ENCODE measurements at regions not wholly inside any gene's neighbourhood (a gene's known extent, or its start where the extent isn't known, plus 50 kb on each side); places are given as distances from the start of the nearest gene placed in this dataset.
"Not testable (repeated sequence)": the region's sequence is repeated elsewhere in the genome, so short reads cannot be mapped to it uniquely, and the experiment has no call there.

GRCh38 chr5:163889369-163889768 lies 383.9 kb downstream of the MAT2B start:
- DNase-seq: no peak

DNA sequence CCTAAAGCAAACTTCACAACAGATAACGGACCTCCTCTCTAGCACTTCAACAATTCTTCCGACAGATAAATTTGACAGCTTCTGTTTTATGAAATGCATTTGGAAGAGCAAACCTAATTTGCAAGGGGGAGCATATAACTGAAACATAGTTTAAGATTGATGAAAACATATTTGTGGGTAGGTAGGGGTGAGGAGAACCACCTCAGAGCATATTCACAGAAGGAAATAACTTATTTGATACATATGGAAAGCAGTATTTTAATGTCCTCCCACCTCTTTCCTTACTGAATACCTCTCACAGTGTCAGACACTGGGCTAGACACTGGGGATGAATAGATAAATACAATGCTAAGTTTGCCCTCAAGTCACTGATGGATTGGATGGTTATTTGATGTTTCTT lies 384.8 kb downstream of the MAT2B start:
- no peak for DNase-seq

GRCh38 chr5:163893281-163893680 lies 387.9 kb downstream of the MAT2B start:
- DNase-seq: no peak

- no peak for DNase-seq
These were observed 389.2 kb downstream of the MAT2B start for GRCh38 chr5:163894645-163895044.

GRCh38 chr5:163898873-163899272 lies 393.5 kb downstream of the MAT2B start:
- DNase-seq: no peak

- DNase-seq: not testable (repeated sequence)
These were observed 402.4 kb downstream of the MAT2B start for GRCh38 chr5:163907783-163908182.

GRCh38 chr5:163908253-163908652 lies 402.8 kb downstream of the MAT2B start:
- no peak for DNase-seq

- no peak for DNase-seq
These were observed 404.8 kb downstream of the MAT2B start for GRCh38 chr5:163910226-163910625.

DNA sequence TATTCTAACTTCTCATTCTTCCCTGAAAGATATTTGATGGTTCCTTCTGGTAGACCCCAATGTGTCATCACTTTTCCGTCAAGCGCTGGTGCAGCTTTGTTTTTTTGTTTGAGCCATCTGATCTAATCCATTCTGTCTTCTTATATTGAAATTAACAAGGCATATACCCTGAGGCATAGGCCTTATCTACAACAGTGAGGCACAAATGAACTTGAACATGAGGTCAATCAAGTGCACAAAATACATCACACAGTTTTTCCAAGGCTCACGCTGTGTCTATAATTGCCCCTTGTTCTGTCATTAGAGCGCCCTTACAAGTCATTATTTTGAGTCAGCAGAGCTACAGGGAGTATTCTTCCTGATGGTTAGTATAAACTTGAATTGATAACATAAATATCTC lies 406.6 kb downstream of the MAT2B start:
- no peak for DNase-seq

- no peak for DNase-seq
These were observed 408.1 kb downstream of the MAT2B start for GRCh38 chr5:163913548-163913947.

DNA sequence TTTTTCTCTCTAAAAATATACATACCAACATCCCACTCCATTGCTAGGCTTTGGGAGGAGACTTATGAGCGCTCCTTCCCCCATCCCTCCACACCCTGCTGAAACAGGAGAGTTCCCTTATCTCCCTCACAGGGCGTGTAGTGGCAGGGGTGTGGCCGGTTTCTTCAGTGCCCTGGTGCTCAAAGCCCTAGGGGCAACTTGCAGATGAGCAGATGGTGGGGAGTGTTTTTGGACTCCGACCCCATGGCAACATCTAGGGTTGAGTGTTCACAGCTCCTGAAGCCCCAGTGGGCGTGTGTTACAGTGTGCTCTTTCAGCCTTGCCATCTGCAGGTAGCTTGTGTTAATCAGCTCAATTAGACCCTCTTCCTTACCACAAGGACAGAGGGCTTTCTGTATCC lies 409.5 kb downstream of the MAT2B start:
- no peak for DNase-seq

- no peak for DNase-seq
These were observed 410.1 kb downstream of the MAT2B start for GRCh38 chr5:163915481-163915961.

DNA sequence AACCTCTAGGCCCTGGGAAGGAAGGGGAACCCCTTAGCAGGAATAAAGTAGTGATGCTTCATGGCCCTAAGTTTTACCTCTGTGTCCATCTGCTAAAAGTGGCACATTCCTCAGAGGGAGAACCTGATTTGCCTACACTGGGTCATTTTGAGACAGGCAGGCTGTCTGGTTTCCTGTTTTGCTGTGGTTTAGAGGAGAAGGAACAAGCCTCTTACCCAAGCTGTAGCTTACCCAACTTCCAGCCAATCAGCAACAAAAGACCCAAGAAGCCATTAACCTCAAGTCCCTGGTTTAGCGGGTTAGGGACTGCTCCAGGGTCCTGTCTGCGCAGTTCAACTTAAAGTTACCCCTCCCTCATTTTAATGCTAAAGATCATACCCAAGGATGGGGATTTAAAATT lies 411.0 kb downstream of the MAT2B start:
- DNase-seq: peak; percentile 39

- DNase-seq: no peak
These were observed 411.4 kb downstream of the MAT2B start for GRCh38 chr5:163916861-163917260.

GRCh38 chr5:163917747-163918146 lies 412.3 kb downstream of the MAT2B start:
- no peak for DNase-seq

DNA sequence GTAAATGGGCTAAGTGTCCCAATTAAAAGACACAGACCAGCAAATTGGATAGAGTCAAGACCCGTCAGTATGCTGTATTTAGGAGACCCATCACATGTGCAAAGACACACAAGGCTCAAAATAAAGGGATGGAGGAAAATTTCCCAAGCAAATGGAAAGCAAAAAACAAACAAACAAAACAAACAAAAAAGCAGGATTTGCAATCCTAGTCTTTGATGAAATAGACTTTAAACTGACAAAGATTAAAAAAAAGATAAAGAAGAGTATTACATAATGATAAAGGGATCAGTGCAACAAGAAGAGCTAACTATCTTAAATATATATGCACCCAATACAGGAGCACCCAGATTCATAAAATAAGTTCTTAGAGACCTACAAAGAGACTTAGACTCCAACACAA lies 429.6 kb downstream of the MAT2B start:
- DNase-seq: not testable (repeated sequence)

- no peak for DNase-seq
These were observed 433.2 kb downstream of the MAT2B start for GRCh38 chr5:163938595-163938994.

GRCh38 chr5:163941079-163941478 lies 435.7 kb downstream of the MAT2B start:
- DNase-seq: no peak

DNA sequence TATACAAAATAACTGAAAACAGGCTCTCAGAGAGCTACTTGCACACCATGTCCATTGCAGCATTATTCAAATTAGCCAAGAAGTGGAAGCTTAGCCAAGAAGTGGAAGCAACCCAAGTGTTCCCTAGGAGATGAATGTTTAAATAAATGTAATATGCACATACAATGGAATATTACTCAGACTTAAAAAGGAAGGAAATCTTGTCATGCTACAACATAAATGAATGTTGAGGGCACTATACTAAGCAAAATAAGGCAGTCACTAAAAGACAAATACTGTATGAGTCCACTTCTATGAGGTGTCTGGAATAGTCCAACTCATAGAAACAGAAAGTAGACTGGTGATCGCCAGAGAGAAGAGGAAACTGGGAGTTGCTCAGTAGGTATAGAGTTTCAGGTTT lies 438.1 kb downstream of the MAT2B start:
- DNase-seq: no peak

GRCh38 chr5:163944738-163945137 lies 439.3 kb downstream of the MAT2B start:
- DNase-seq: no peak

- DNase-seq: no peak
These were observed 442.6 kb downstream of the MAT2B start for GRCh38 chr5:163947848-163948666.

DNA sequence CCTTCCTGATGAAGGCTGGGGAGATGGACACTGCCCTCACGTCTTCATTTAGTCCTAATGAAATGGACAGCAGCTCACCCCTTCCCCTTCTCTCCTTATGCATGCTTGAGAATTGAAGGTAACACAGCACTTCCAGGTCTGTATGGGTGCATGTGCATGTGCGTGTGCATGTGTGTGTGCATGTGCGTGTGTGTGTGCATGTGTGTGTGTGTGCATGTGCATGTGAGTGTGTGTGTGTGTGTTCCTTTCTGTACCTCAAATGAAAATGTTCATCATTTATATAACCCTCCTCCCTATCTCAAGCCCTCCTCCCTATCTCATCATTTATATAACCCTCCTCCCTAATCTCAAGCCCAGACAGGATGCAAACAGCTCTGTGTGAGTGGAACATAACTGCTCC lies 444.8 kb downstream of the MAT2B start:
- no peak for DNase-seq

DNA sequence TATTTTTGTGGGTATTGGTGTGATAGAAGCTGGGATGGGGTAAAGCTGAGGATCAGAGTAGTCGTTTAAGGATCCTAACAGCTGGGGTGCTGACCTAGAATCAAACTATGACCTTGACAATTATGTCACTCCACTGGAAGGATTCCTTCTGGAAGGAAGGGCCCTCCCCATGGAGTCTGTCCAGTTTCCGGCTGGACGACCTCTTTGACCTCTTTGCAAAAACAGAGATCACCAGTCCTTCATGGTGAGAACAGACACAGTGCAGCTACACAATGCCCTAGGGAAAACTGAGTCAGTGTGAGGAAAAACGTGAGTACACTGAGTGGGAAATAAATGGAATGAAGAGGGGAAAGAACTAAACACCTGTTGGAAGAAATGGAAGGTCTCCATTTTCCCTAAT lies 445.6 kb downstream of the MAT2B start:
- no peak for DNase-seq

GRCh38 chr5:163953901-163954300 lies 448.5 kb downstream of the MAT2B start:
- DNase-seq: no peak

DNA sequence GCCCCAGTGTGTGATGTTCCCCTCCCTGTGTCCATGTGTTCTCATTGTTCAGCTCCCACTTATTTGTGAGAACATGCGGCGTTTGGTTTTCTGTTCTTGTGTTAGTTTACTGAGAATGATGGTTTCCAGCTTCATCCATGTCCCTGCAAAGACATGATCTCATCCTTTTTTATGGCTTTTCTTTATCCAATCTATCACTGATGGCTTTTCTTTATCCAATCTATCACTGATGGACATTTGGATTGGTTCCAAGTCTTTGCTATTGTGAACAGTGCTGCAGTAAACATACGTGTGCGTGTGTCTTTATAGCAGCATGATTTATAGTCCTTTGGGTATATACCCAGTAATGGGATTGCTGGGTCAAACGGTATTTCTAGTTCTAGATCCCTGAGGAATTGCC lies 455.8 kb downstream of the MAT2B start:
- not testable (repeated sequence) for DNase-seq

Measured in activated CD4-positive, alpha-beta T cell treated with anti-CD3 and anti-CD28 coated beads, Interleukin-10, Interleukin-2, amounts not matched to agents 100 ng/mL and 50 ng/mL, durations not matched to agents 16 hours and 8 hours (primary cell).